Stimulated activated CD4-positive, alpha-beta T cell treated with anti-CD3 and anti-CD28 coated beads, Interleukin-4, amount 100 ng/mL, for 48 hours (primary cell): ENCODE measurements at regions not wholly inside any gene's neighbourhood (a gene's known extent, or its start where the extent isn't known, plus 50 kb on each side); places are given as distances from the start of the nearest gene placed in this dataset.

Source experiments
- DNase-seq, 2 donors: peaks; one replicate each; pipeline ENCODE4 v3.0.0-alpha.2; 2020; ENCODE audit warnings: low read depth in 2 of 2

DNA sequence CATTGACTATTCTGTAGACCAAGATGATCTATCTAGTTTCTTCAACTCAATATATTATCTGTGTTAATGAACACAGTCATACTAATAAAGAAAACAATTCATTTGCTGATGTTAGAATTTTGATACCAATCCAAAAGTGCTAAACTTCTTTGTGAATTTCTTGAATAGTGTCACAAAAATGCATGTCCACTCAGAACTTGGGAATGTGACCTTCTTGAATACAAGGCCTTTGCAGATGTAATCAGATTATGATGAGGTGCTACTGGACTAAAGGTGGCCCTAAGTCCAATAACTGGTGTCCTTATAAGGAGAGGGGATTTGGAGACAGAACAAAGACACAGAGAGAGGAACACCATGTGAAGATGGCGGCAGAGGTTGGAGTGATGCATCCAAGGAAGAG is 305.8 kb upstream of the ZP4 start:
- no peak for DNase-seq

DNA sequence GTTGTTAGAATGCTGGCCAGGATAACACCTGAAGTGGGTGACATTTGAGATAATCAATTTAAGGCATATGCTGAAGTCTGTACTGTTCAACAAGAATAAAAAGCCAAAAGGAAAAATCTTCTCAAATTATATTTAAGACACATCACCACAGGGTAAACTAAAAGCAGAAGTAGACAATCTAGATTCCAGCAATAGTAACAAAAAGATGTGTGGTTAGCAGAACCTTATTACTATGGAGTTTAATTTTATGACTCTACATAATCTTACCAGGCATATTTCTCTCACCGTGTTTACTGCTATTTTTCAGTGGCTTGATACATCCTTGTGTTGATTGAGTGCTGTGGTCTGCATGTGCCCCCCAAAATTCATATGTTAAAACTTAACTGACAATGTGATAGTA is 300.4 kb upstream of the ZP4 start:
- DNase-seq, result no peak

DNA sequence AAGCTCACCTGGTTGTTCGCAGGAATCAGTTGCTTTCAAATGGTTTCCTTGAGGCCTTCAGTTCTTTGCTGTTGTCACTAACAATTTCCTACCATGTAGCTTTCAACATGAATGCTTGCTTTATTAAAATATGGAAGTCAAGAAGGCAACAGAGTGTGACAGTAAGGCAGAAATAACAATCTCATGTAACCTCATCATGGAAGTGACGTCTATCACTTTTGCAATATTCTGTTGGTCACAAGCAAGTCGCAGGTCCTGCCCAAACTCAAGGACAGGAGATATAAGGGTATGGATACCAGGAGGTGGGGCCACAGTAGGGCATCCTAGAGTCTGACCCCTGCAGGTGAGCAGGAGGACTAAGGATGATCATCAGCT is 296.8 kb upstream of the ZP4 start:
- no peak for DNase-seq

DNA sequence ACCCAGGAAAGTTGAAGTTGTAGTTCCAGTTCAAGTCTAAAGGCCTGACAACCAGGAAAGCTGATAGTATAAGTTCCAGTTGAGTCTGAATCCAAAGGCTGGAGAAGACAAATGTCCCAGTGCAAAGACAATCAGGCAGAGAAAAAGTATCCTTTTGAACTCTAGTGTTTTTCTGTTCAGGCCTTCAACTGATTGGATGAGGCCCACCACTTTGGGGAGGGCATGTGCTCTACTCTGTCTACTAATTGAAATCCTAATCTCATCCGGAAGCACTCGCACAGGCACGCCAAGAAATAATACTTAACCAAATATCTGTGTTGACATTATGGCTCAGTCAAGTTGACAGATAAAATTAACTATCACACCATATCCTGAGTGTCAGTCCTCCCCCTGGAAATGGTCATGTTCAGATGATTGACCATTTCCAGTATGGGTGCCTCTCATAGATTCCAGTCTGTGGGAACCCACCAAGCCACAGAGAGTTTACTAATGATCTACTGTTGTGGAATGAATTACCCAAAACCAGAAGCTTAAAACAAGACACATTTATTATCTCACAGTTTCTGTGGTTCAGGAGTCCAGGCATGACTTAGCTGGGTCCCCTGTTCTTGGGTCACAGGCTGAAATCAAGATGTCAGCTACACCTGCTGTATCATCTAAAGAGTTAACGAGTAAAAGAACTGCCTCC is 296.3 kb upstream of the ZP4 start:
- no peak for DNase-seq

DNA sequence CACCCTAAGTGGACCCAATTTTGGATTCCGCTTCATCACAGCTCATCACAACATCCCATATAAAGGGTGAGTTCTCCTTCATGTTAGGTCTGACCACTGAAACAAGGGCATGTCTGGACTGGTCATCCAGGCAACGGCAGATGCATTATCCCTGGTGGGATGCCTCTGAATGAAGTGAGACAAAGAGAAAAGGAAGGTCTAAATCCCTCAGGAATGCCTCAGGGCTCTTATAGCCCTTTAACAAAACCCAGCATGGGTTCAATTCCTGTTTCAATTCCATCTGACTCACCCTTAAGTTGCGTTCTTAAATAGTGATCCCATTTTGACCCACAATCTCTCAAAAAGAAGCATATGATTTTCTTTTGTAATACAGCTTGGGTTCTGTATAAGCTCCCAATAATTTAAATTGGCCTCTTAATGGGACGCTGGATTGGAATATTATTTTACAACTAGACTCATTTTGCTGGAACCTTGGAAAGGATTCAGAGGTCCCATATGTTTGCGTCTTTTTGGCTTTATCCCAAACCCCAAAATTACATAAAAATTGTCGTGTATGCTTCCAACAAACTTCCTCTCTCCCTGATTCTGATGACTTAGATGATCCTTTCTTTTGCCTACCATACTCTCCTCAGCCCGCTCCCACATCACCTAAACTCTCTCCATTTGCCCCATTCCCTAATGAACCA is 287.4 kb upstream of the ZP4 start:
- no peak for DNase-seq

DNA sequence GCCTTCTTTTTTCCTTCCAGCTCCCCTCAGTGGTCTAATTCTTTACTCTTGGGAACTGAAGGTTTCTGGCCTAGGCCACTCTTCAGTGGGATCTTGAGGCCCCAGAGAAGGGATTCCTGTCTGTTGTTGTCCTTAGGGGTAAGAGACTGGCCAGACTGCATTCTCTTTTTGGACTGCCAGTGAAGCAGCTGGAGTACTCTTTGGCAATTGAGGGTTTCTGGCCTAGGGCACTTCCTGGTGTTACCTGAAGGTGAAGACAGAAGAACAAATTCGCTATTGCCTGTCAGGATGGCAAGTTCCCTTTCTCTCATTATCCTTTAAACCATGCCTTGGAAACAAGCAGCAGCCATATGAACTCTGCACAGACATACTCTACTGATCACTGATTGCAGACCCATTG is 286.6 kb upstream of the ZP4 start:
- DNase-seq, result no peak

DNA sequence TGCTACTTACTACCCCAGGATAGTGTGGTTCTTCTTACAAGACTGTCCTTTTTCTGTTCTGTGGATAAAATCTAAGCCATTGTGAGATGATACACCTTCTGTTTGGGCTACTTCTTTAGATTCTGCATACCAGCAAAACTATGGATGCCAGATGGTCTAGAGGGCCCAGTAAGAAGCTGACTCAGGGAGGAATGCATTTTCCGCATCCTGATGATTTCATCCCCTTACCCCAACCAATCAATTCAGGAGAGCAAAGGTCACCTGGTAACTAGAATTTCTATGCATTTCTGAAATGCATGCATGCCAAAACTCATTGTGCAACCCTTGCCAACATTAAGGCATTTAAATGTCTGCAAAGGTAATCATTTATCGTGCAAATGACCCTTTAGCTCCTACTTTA is 285.7 kb upstream of the ZP4 start:
- no peak for DNase-seq

DNA sequence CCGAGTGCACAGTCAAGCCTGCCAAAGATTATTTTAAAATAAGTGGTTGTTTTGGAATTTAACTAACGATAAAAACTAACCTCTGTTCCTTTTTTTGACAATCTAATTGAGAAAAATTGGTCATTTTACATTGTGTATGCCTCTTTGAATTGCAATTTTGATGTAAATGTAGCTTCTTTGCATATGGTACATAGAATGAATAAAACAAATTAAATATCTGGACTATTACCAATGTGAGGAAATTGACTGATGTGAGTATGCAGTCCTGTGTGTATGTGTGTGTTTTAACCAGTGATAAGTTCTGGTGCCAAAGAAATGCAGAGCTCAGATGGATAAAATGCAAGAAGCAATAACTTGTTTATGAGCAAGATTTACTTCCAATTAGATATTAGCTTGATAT is 281.3 kb upstream of the ZP4 start:
- DNase-seq, result no peak

DNA sequence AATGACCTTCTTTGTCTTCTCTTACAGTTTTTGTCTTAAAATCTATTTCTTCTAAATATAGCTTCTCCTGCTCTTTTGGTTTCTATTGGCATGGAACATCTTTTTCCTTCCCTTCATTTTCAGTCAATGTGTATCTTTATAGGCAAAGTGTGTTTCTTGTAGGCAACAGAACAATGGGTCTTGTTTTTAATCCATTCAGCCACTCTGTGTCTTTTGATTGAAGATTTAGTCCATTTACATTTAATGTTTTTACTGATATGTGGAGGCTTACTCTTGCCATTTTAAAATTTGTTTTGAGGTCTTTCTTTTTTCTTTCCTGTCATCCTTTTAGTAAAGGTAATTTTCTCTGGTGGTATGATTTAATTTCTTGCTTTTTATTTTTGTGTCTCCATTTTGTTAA is 271.2 kb upstream of the ZP4 start:
- DNase-seq, result no peak

DNA sequence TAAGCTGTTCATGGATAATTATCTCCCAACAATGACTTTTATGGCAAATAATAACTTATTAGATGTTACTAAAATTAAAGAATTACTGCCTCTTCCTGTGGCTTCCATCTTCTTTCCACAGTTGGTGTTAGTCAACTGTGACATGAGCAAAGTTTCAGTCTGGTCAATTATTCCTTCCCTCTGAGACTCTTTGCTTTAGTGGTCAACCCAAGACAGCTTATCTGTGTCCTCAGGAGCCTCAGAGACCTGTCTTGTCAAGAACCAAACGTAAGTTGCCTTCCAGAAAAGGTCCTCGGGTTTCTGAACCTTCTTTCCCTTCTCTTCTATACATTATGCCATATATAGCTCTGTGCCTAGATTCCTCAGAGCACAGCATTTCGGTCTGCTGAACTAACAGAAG is 263.2 kb upstream of the ZP4 start:
- no peak for DNase-seq

DNA sequence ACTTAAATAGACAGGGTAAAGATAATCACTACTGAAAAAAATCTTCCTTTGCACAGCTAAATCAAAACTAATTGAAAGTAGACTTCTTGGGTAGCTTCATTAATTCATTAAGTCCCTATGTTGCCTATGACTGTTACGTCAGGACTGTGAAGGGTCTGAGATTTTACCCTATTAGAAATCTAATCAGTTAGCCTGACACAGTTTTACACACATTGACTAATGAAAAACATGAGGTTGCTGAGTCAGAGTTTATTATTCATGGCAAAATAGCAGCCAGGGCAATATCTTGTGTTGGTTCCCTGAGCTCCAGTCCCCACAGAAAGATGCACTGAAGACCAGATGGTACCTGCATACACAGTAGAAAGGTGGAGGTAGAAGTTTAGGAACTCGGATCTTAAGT is 262.5 kb upstream of the ZP4 start:
- DNase-seq, result no peak

DNA sequence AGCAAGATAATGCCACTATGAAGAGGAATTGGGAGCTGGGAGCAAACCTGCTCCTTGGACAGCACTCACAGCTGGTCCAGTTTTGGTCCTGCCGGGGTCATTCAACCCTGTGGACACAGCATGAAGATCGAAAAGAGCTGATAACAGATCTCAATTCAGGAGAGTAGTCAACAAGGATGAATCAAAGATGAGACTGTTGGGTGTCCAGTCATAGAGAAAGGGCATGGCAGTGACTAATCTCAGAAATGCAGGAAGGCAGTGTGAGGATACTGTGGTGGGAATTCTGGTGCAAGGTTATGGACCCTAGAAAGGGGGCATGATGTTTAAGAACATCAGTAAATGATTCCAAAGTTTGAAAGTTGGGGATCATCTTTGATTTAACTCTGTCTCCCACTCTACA is 261.4 kb upstream of the ZP4 start:
- DNase-seq, result no peak

DNA sequence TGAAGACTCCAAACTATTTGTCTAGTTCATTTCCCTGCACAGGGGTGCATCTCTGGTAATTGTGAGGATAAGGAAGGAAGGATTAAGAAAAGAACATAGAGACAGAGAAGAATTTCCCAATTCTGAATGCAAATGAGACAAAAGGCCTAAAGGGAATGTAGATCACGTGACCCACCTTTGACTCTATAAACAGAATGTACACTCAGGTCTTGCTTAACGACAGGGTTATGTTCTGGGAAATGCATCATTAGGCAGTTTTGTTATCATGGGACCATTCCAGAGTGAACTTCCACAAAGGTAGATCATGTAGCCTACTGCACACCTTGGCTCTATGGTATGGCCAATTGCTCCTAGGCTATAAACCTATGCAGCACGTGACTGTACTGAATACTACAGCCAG is 252.3 kb upstream of the ZP4 start:
- no peak for DNase-seq

DNA sequence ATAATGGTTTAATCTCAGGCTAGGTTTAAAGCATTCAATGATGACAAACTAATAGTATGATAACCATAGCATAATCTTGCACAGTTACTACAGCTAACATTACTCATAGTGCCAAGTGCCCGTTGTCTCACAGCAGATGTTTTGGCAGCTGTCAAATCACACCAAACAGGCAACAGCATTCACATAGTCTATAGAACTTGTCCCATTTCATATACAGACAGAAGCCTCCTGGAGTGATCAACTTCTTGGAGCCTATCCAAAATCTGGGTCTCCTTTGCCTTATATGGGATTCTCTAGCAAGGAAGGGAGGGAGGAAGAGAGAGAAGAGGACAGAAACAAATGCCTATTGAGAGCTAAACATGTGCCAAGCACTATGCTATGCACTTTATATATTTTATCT is 250.6 kb upstream of the ZP4 start:
- DNase-seq, result no peak

DNA sequence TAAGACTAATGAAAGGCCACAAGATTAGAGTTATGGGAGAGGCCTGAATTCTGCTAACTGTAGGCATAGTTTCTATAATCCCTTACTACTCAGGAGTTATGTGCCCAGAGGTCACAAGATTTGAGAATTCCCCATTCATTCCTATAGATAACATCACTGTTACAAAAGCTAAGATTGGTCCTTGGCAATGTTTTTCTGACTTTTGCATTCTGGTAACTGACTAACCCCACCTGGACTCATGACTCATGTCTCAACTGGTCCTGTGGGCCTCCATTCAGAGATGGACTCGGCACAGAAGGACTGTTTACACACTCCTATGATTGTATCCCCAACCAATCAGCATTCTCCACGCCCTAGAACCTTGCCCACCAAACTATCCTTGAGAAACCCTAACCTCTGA is 249.0 kb upstream of the ZP4 start:
- no peak for DNase-seq

DNA sequence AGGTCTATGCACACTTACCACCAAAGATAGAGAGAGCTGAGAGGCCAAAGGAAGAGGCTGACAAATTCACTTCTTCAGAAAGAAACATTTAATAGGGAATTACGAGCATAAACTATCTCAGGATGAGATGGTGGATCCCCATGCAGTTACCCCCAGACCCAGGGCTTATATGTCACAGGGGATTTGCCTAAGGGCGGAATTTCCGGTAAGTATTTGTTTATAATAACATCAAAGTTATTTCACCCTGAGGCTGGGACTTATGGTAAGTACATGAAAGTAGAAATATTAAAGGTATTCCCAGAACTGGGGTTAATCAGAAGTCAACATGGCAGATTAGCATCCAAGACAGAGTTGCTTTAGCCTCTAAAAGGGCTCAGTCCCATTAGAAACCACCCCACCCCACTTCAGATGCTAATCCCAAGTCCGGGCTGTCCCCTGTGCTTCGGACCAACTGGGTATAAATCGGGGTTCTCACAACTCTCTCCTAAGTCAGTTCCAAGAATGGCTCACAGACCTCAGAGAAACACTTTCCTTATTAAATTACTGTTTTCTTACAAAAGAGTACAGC is 247.4 kb upstream of the ZP4 start:
- DNase-seq, result no peak

DNA sequence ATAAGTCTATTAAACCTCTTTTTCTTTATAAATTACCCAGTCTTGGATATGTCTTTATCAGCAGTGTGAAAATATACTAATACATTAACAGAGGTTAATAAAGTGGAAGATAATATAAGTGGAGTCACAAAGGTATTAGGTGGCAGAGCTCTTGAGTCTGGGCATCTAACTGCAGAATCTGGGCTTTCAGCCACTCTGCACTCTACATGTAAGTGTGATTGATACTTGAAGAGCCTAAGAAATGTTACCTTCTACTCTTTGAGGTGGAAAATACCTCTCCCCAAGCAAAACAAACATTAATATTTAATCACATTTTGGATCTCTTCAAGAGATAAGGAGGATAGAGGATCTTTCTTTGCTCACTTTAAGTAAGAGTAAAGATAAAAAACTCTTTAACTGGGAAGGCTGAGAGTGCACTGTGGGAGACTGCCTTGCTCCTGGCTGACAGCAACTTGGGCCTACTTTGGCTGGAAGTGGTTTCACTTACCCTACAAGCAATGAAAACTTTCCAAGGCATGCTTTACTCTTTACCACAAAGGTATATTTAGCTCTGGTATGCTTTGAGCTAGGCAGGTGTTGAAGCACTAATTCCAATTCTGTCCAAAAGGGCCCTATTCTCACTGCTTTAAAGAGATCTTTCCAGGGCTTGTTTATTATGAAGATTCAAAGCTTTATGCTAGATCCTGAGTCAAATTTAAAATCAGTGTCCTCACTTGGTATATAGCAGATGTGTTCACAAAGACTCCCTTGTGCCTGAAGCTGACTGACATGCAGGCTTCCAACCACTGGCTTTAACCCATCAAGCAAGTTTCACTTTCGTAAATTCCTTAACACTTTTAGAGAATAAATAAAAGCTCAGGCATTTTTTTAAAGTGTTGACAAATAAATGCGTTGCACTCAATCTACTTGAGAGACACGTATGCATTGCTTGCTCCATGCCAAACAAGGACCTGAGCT is 245.3 kb upstream of the ZP4 start:
- no peak for DNase-seq

DNA sequence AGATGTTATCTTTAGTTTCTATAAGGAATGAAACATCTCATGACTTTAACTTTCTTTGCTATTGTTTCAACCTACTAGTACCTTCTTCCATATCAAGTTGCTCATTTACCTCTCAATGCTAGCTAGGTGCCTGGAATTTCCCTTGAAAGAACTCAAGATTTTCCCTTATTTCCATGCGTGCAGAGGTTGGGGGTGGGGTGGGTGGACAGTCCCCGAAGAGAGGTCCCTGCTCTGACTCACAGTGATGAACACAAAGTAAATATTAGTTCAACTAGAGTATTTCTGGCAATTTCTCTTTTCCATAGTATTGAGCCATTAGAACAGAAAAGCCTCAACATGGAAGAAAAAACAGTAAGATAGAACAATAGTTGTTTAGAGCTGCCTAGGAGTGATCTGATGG is 239.0 kb upstream of the ZP4 start:
- no peak for DNase-seq

DNA sequence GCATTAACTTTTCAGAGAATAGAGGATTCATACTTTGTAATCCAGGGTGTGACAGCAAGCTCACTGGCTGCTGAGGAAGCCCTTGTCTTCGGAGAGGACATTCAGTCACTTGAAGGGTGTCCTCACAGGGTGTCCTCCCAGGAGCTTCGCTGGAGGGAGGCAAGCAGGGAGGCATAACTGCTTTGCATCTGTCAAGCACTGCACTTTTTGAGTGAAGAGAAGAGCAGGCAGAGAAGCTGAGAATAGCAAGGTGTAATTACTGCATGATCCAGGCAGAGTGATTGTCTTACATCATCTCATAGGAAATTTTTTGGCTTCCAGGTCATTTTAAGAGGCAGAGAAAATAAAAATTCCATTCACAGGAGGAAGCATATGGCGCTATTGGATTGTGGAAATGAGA is 232.5 kb upstream of the ZP4 start:
- no peak for DNase-seq

DNA sequence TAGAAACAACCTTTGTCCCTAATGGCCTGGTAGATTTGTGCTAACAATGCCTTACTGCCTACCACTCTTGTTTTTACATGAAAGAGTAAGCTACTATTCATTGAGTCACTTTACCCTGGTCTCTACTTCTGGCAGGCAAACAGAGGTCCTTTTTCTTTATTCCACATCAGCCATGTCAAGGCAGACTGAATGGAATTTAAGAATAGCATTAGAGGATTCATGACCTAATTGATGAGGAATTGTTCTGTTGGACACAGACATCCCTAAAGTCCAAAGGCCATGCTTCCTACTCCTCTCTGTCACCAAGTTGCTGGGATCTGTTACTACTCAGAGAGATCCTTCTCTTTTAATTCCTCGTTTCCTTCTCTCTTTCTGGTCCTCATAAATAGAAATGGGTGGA is 229.1 kb upstream of the ZP4 start:
- no peak for DNase-seq

DNA sequence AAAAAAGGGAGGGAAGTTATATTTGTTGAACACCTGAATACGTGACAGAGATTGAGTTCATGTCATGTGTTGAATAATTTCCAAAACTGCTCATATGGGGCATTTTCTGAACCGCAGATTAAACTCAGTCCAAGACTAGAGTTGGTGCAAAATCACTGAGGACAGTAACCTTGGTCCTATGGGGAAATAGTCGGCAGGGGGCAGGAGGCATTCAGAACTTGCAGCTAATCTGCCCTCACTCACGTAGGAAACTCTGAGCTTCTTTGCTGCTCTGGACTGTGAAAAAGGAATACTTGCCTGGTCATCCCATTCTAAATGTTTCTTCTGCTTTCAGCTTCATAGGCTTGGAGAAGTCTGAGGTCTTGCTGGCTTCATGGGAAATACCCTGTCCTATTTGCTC is 228.3 kb upstream of the ZP4 start:
- no peak for DNase-seq

DNA sequence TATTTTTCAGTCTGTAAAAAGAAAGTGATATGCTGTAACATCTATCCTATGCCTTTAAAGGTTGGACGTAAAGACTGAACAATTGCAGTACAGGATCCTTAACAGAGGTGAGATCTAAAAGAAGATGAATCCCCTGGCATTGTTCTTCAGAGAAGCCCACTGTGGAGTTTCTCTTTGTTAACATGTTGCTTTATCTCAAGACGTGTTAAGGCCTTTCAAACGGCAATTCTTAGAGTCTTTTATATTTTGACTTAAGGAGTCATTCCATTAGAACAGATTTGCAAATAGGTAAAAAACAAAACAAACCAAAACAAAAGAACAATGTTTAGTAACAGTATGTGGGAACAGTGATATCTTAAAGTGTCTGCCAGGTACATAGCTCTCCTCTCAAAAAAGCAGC is 225.1 kb upstream of the ZP4 start:
- DNase-seq, result no peak
